ENCODE measurements at regions not wholly inside any gene's neighbourhood (a gene's known extent, or its start where the extent isn't known, plus 50 kb on each side); places are given as distances from the start of the nearest gene placed in this dataset.
A peak's percentile ranks its signal among the peaks of the same experiment; 100 is the strongest.

DNA sequence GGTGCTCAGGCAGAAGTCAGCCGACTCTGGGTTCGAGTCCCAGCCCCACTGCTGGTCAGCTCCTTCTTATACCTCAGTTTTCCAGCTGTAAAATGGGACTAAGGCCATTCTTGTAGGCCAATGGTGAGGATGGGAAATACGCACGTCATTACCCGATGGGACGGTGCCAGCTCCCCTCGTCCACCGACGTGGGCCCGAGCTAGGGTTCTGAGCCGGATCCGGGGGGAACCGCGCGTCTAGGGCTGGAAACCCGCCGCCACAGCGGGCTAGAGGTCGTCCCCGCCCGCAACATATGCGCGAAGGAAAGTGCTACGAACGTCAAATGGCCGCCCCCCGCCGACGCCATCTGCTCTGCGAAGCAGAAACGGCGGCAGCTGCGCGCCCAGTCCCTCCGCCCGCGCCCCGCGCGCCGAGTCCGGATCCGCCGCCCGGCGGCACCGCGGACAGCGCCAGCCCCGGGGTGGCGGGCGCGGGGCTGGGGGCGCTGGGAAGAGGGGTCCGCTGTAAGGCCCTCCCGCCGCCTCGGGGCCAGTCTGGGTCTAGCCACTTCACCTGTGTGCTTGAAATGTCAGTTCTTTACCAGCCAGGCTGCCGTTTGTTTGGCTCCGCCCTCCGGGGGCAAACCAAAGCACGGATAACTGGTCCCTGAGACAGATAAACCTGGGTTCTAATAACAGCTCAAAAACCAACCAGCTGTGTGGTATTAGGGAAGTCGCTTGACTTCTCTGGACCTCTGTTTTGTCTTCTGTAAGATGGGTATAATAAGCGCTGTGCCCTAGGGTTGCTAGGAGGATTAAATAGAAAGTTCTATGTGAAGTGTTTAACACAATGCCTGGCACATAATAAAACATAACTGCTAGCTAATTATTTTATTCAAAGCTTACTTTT lies 103.5 kb upstream of the RCN1 start (continued):
- TF ChIP-seq PHF8 (conservative IDR thresholded peaks at IDR 0.05; ENCODE audit: low read depth, low read length) (0 out of 2 replicates have a peak, but pooled peaks have one; percentile 22), SP1 (IDR thresholded peaks at IDR 0.05; ENCODE audit: low read depth, low read length) (no peak), KDM1A (IDR thresholded peaks at IDR 0.05; ENCODE audit: borderline replicate concordance, low read length) (peak; percentile 95), CREB1 (IDR thresholded peaks at IDR 0.05) (peak; percentile 26; the same call in 1 of the 2 replicates), SUZ12 (IDR thresholded peaks at IDR 0.05; ENCODE audit: low read length) (peak; percentile 55; the same call in 1 of the 2 replicates)
- TF ChIP-seq, protein P1, sequence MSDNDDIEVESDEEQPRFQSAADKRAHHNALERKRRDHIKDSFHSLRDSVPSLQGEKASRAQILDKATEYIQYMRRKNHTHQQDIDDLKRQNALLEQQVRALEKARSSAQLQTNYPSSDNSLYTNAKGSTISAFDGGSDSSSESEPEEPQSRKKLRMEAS (IDR thresholded peaks at IDR 0.05) = peak; percentile 96

Data from H1 (cell line).